ENCODE measurements at regions not wholly inside any gene's neighbourhood (a gene's known extent, or its start where the extent isn't known, plus 50 kb on each side); places are given as distances from the start of the nearest gene placed in this dataset.

GRCh38 chr2:2849464-2850217 is 518.6 kb upstream of the MYT1L start:
- ATAC-seq (no peak), FAIRE-seq (no peak), DNase-seq (ENCODE audit: extremely low read depth in 1 of 4, low spot score in 3 of 4) (no peak)
- H3K4me1 ChIP-seq (replicated peaks in 1 of 2; ENCODE audit: control insufficient read depth in 2 of 2, insufficient read depth in 2 of 2, low read length in 2 of 2): peaks cover 0 to 4% of the 10 kb centered on the region in 2 experiments; a peak in 1 of 5 replicates
- ChIA-PET CTCF (ENCODE audit: low intra/inter-chr PET ratio) (no interaction called here), POLR2A (no interaction called here)
- no peak overlapping the region for H2AFZ ChIP-seq (ENCODE audit: low read depth, low read length)
- H3K4me2 ChIP-seq (ENCODE audit: insufficient read depth, low read length): no peak overlapping the region
- intact Hi-C loops (cut with micrococcal nuclease) (no loop called here), in situ Hi-C loops (cut with MboI) (no loop called here)
- H3K9ac ChIP-seq (ENCODE audit: insufficient read depth in 1 of 2, low read depth in 2 of 2, low read length in 2 of 2): no peak overlapping the region; a peak in 1 of 4 replicates
- peaks cover 0 to 16% of the 10 kb centered on the region in 2 experiments; a peak in 2 of 5 replicates for H3K27me3 ChIP-seq (ENCODE audit: control insufficient read depth in 2 of 2, insufficient read depth in 2 of 2, low read length in 2 of 2)
- BruUV-seq (replicated peaks): no TSS peak
- no peaks in the 10 kb centered on the region for H3K9me3 ChIP-seq (replicated peaks; ENCODE audit: control insufficient read depth, insufficient read depth, low read depth, low read length)
- no peaks in the 10 kb centered on the region for H4K20me1 ChIP-seq (replicated peaks; ENCODE audit: control insufficient read depth, insufficient read depth, low read length)
- H3K79me2 ChIP-seq (ENCODE audit: control insufficient read depth, insufficient read depth, low read length): no peaks in the 10 kb centered on the region
- H3K36me3 ChIP-seq (ENCODE audit: control insufficient read depth, insufficient read depth, low read length): no peaks in the 10 kb centered on the region
- no peak for TF ChIP-seq ZC3H11A (IDR thresholded peaks at IDR 0.05; ENCODE audit: low read depth, low read length)
- 0% methylated on average over 13 of the region's 15 CpGs for WGBS (ENCODE audit: insufficient coverage, low coverage, missing lambda C conversion rate)
- H3K4me3 ChIP-seq: no peak overlapping the region
- no peaks in the 10 kb centered on the region for H3K9me1 ChIP-seq (ENCODE audit: control insufficient read depth, insufficient read depth, low read length)
- no peak overlapping the region for H3K27ac ChIP-seq (ENCODE audit: extremely low read depth, low read depth, low read length)

DNA sequence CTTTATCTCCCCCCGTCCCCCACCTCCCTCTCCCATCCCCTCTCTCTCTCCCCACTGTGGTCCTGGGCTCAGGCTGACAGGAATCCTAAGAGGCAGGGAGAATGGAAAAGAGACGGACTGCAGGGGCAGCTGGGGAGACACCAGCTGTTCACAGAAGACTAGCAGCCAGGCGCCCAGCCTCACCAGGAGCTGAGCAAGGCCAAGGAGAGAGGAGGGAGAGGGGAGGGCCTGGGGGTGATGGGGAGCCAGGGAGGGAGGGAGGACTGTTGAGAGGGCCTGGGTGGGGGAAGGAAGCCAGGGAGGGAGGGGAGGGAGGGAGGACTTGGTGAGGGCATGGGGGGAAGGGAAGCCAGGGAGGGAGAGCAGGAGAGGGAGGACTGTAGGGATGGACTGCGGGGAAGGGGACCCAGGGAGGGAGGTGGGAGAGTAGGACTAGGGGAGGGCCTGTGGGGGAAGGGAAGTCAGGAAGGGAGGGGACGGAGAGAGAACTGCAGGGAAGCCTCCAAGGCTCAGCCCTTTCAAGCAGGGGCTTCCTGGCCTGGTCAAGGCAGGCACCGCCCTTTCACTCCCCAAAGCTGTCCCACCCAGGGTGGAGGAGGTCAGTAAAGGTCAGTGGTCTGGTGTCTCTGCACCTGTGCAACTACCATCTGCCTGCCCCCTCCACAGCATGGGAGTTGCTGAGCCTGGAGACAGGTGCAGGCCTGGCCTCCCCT is 517.7 kb upstream of the MYT1L start:
- Histone ChIP-seq H3K4me1 (replicated peaks in 1 of 2; ENCODE audit: control insufficient read depth in 2 of 2, insufficient read depth in 2 of 2, low read length in 2 of 2) (peaks cover 0 to 4% of the 10 kb centered on the region in 2 experiments; a peak in 1 of 5 replicates), H3K36me3 (ENCODE audit: control insufficient read depth, insufficient read depth, low read length) (no peaks in the 10 kb centered on the region), H3K9me3 (replicated peaks; ENCODE audit: control insufficient read depth, insufficient read depth, low read depth, low read length) (no peaks in the 10 kb centered on the region), H3K9me1 (ENCODE audit: control insufficient read depth, insufficient read depth, low read length) (no peaks in the 10 kb centered on the region), H3K79me2 (ENCODE audit: control insufficient read depth, insufficient read depth, low read length) (no peaks in the 10 kb centered on the region), H3K4me3 (no peak overlapping the region), H3K27ac (ENCODE audit: extremely low read depth, low read depth, low read length) (no peak overlapping the region), H2AFZ (ENCODE audit: low read depth, low read length) (no peak overlapping the region), H3K9ac (ENCODE audit: insufficient read depth in 1 of 2, low read depth in 2 of 2, low read length in 2 of 2) (no peak overlapping the region), H3K27me3 (ENCODE audit: control insufficient read depth in 2 of 2, insufficient read depth in 2 of 2, low read length in 2 of 2) (peaks cover 0 to 11% of the 10 kb centered on the region in 2 experiments; a peak in 2 of 5 replicates), H4K20me1 (replicated peaks; ENCODE audit: control insufficient read depth, insufficient read depth, low read length) (no peaks in the 10 kb centered on the region), H3K4me2 (ENCODE audit: insufficient read depth, low read length) (no peak overlapping the region)
- ATAC-seq (no peak), FAIRE-seq (no peak), DNase-seq (ENCODE audit: extremely low read depth in 1 of 4, low spot score in 3 of 4) (no peak)
- WGBS (ENCODE audit: insufficient coverage, low coverage, missing lambda C conversion rate): 0% methylated on average over 2 of the region's 6 CpGs
- POLR2A ChIA-PET: no interaction called here
- in situ Hi-C loops (cut with MboI): no loop called here
- BruUV-seq (replicated peaks): no TSS peak
- CTCF ChIA-PET (ENCODE audit: low intra/inter-chr PET ratio): no interaction called here
- intact Hi-C loops (cut with micrococcal nuclease): no loop called here
- no peak for TF ChIP-seq ZBTB26 (CRISPR knock-in tag; IDR thresholded peaks at IDR 0.05)
- no peak for TF ChIP-seq SIRT6 (IDR thresholded peaks at IDR 0.05; ENCODE audit: low read depth, low read length)
- TF ChIP-seq, protein P1, sequence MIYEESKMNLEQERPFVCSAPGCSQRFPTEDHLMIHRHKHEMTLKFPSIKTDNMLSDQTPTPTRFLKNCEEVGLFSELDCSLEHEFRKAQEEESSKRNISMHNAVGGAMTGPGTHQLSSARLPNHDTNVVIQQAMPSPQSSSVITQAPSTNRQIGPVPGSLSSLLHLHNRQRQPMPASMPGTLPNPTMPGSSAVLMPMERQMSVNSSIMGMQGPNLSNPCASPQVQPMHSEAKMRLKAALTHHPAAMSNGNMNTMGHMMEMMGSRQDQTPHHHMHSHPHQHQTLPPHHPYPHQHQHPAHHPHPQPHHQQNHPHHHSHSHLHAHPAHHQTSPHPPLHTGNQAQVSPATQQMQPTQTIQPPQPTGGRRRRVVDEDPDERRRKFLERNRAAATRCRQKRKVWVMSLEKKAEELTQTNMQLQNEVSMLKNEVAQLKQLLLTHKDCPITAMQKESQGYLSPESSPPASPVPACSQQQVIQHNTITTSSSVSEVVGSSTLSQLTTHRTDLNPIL (CRISPR knock-in tag; IDR thresholded peaks at IDR 0.05): no peak
- TF ChIP-seq TAF7 (tag; IDR thresholded peaks at IDR 0.05): no peak
- TF ChIP-seq CEBPB (tag; IDR thresholded peaks at IDR 0.05): no peak
- TF ChIP-seq ZNF507 (tag; conservative IDR thresholded peaks at IDR 0.05): no peak
- no peak for TF ChIP-seq TAL1 (IDR thresholded peaks at IDR 0.05)
- TF ChIP-seq, protein P2, sequence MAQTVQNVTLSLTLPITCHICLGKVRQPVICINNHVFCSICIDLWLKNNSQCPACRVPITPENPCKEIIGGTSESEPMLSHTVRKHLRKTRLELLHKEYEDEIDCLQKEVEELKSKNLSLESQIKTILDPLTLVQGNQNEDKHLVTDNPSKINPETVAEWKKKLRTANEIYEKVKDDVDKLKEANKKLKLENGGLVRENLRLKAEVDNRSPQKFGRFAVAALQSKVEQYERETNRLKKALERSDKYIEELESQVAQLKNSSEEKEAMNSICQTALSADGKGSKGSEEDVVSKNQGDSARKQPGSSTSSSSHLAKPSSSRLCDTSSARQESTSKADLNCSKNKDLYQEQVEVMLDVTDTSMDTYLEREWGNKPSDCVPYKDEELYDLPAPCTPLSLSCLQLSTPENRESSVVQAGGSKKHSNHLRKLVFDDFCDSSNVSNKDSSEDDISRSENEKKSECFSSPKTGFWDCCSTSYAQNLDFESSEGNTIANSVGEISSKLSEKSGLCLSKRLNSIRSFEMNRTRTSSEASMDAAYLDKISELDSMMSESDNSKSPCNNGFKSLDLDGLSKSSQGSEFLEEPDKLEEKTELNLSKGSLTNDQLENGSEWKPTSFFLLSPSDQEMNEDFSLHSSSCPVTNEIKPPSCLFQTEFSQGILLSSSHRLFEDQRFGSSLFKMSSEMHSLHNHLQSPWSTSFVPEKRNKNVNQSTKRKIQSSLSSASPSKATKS (CRISPR knock-in tag; IDR thresholded peaks at IDR 0.05): no peak
- TF ChIP-seq ZFP1 (CRISPR knock-in tag; IDR thresholded peaks at IDR 0.05): no peak

Measured in K562 (cell line).